MM.1S (cell line): ENCODE measurements at regions not wholly inside any gene's neighbourhood (a gene's known extent, or its start where the extent isn't known, plus 50 kb on each side); places are given as distances from the start of the nearest gene placed in this dataset.

Experiments used
- DNase-seq: peaks from one replicate; pipeline ENCODE4 v3.0.0-alpha.2; 2015
- H2AFZ ChIP-seq: fragments of 300-600 bp; sonication (generic); 2 replicates; pipeline ENCODE4 v1.6.0; 2016; ENCODE audit warnings: antibody characterized with exemption, low read length
- H3F3A ChIP-seq: fragments of 300-600 bp; sonication (generic); 2 replicates; pipeline ENCODE4 v1.6.1; 2016; ENCODE audit warnings: mild to moderate bottlenecking, antibody characterized with exemption, low read length, moderate library complexity, mixed read lengths; ENCODE audit not compliant: insufficient read depth
- H3K27ac ChIP-seq: fragments of 300-600 bp; sonication (generic); 2 replicates; pipeline ENCODE4 v1.5.1; 2016; ENCODE audit warnings: mild to moderate bottlenecking, low read length
- H3K27me3 ChIP-seq: fragments of 300-600 bp; sonication (generic); replicated peaks from 2 replicates; pipeline ENCODE4 v1.6.0; 2016; ENCODE audit warnings: low read length; ENCODE audit not compliant: insufficient read depth
- H3K36me3 ChIP-seq: fragments of 300-600 bp; sonication (generic); replicated peaks from 2 replicates; pipeline ENCODE4 v1.6.1; 2016; ENCODE audit warnings: mild to moderate bottlenecking, low read length, mixed read lengths; ENCODE audit not compliant: insufficient read depth
- H3K4me1 ChIP-seq: fragments of 300-600 bp; sonication (generic); 2 replicates; pipeline ENCODE4 v1.6.1; 2016; ENCODE audit warnings: low read length, mixed read lengths
- H3K4me2 ChIP-seq: fragments of 300-600 bp; sonication (generic); 2 replicates; pipeline ENCODE4 v1.6.0; 2016; ENCODE audit warnings: low read depth, low read length
- H3K4me3 ChIP-seq: fragments of 300-600 bp; sonication (generic); 2 replicates; pipeline ENCODE4 v1.5.1; 2016; ENCODE audit warnings: low read length, mixed read lengths
- H3K79me2 ChIP-seq: fragments of 300-600 bp; sonication (generic); 2 replicates; pipeline ENCODE4 v1.6.1; 2016; ENCODE audit warnings: mixed run types, low read length, mixed read lengths
- H3K9ac ChIP-seq: fragments of 300-600 bp; sonication (generic); 2 replicates; pipeline ENCODE4 v1.6.1; 2016; ENCODE audit warnings: low read length, mixed read lengths
- H3K9me2 ChIP-seq: fragments of 300-600 bp; sonication (generic); replicated peaks from 2 replicates; pipeline ENCODE4 v1.6.1; 2016; ENCODE audit warnings: mild to moderate bottlenecking, low read length, mixed read lengths; ENCODE audit not compliant: insufficient read depth
- H3K9me3 ChIP-seq: fragments of 300-600 bp; sonication (generic); replicated peaks from 2 replicates; pipeline ENCODE4 v1.6.1; 2016; ENCODE audit warnings: mild to moderate bottlenecking, low read length, mixed read lengths; ENCODE audit not compliant: insufficient read depth
- H4K20me1 ChIP-seq: fragments of 300-600 bp; sonication (generic); 2 replicates; pipeline ENCODE4 v1.6.1; 2016; ENCODE audit warnings: mild to moderate bottlenecking, low read length, moderate library complexity, mixed read lengths; ENCODE audit not compliant: insufficient read depth
- EZH2 ChIP-seq: fragments of 300-600 bp; sonication (generic); optimal IDR thresholded peaks from 2 replicates; pipeline ENCODE3; 2017; ENCODE audit warnings: low read depth, mild to moderate bottlenecking, antibody characterized with exemption, low read length, mixed read lengths
- EZH2phosphoT487 ChIP-seq: fragments of 300-600 bp; sonication (generic); IDR thresholded peaks from 2 replicates; pipeline ENCODE4 v1.6.1; 2018; ENCODE audit warnings: antibody characterized with exemption, low read length
- TF ChIP-seq, protein P1 (sequence below): fragments of 300-600 bp; sonication (generic); IDR thresholded peaks from 2 replicates; pipeline ENCODE4 v1.5.1; 2016; ENCODE audit warnings: antibody characterized with exemption, low read length, mixed read lengths

DNA sequence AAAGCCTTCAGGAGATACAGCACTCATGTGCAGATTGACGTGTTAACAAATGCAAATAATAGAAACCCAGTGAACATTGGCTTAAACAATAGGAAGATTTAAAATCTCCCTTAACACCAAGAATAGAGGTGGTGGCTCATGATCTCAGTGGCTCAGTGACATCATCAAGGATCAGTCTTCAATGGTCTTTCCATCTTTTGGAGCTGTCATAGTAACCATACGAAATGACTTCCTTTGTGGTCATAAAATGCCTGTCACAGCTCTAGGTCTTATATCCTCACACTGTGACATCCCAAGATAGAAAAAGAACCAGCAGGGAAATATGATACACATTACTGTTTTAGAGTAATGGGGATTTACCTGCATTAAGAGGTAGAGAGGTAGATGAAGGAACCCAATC, 59.6 kb upstream of the ACKR3 start:
- Histone ChIP-seq H3K4me3 (no peak overlapping the region), H3K27me3 (no peaks in the 10 kb centered on the region), H3K27ac (no peak overlapping the region), H3K9ac (no peak overlapping the region), H3K9me3 (no peaks in the 10 kb centered on the region), H3K9me2 (no peaks in the 10 kb centered on the region), H3F3A (no peaks in the 10 kb centered on the region), H2AFZ (no peak overlapping the region), H3K4me1 (no peaks in the 10 kb centered on the region), H3K79me2 (no peaks in the 10 kb centered on the region), H3K36me3 (no peaks in the 10 kb centered on the region), H3K4me2 (no peak overlapping the region), H4K20me1 (no peaks in the 10 kb centered on the region)
- TF ChIP-seq EZH2 (no peak), EZH2phosphoT487 (no peak)
- TF ChIP-seq, protein P1, sequence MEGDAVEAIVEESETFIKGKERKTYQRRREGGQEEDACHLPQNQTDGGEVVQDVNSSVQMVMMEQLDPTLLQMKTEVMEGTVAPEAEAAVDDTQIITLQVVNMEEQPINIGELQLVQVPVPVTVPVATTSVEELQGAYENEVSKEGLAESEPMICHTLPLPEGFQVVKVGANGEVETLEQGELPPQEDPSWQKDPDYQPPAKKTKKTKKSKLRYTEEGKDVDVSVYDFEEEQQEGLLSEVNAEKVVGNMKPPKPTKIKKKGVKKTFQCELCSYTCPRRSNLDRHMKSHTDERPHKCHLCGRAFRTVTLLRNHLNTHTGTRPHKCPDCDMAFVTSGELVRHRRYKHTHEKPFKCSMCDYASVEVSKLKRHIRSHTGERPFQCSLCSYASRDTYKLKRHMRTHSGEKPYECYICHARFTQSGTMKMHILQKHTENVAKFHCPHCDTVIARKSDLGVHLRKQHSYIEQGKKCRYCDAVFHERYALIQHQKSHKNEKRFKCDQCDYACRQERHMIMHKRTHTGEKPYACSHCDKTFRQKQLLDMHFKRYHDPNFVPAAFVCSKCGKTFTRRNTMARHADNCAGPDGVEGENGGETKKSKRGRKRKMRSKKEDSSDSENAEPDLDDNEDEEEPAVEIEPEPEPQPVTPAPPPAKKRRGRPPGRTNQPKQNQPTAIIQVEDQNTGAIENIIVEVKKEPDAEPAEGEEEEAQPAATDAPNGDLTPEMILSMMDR, result no peak
- no peak for DNase-seq

DNA sequence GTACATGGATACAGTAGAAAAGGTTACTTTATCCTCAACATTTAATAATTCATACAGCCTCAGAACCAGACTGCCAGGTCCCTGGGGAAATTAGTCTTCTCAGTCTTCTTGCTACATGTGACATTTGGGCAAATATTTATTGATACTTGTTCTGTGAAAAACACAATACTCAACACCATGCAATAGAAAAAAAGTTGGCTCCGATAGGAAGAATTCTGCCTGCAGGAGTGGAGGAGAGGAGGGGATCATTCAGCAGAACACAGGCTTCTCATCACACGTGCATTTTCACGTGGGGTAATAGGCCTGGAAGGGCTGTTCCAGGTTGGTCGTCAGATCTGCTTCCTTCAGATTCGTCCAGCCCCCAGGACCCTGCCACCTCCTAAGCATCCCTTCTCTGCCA, 58.4 kb upstream of the ACKR3 start:
- DNase-seq, result no peak
- Histone ChIP-seq H3K27ac (no peak overlapping the region), H3K36me3 (no peaks in the 10 kb centered on the region), H3K79me2 (no peaks in the 10 kb centered on the region), H3K9me3 (no peaks in the 10 kb centered on the region), H4K20me1 (no peaks in the 10 kb centered on the region), H3K4me1 (no peaks in the 10 kb centered on the region), H3K9ac (no peak overlapping the region), H3K27me3 (no peaks in the 10 kb centered on the region), H3F3A (no peaks in the 10 kb centered on the region), H2AFZ (no peak overlapping the region), H3K4me2 (no peak overlapping the region), H3K9me2 (no peaks in the 10 kb centered on the region), H3K4me3 (no peak overlapping the region)
- TF ChIP-seq EZH2, result no peak

DNA sequence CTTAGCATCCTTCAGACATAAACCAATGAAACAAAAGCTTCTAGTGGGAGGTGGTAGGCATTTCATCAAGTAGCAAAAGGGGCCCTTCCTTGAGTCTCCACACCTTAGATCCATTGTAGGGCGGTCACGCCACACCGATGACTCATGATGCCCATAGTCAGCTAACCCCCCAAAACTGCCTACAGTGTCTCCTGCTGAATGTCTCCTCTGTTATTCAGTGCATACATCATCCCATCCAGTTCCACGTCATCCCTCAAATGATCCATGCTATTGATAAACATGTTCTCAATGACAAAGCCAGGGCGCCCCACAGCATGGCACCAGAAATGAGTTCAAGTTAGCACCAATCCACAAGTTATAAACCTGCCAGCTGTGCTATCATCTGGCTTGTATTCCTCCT, 57.4 kb upstream of the ACKR3 start:
- Histone ChIP-seq H3K79me2 (no peaks in the 10 kb centered on the region), H3K4me1 (no peaks in the 10 kb centered on the region), H3K27ac (no peak overlapping the region), H3K36me3 (no peaks in the 10 kb centered on the region), H3K4me3 (no peak overlapping the region), H2AFZ (no peak overlapping the region), H3K27me3 (no peaks in the 10 kb centered on the region), H4K20me1 (no peaks in the 10 kb centered on the region), H3K9me3 (no peaks in the 10 kb centered on the region), H3K9ac (no peak overlapping the region), H3K4me2 (no peak overlapping the region), H3K9me2 (no peaks in the 10 kb centered on the region), H3F3A (no peaks in the 10 kb centered on the region)
- DNase-seq, result no peak
- no peak for TF ChIP-seq EZH2phosphoT487

DNA sequence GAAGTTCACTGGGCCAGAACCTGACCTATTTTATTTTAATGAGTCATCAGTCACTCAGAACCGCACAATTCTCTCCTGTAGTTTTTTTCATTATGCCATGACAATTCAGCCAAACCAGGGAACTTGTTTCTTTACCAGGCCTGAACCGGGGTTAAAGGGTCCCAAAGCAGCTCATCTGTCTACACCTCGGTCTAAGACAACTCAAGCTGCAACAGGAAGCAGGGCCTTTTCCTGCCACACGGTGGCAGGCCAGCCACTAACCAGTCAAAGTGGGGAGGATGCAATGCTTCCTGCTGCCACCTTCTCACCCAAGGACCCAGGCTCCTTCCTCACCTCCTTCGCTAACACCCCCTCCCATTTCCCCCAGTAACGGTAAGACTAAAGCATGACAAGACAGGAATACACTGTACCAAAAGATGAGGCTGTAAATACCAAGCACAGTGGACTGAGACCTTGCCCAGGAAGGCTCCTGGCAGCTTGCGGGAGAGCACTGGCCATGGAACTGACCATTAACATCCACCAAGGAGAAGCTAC, 56.7 kb upstream of the ACKR3 start:
- TF ChIP-seq EZH2, result no peak
- TF ChIP-seq, protein P1, result peak; percentile 71
- H3K79me2 ChIP-seq, result no peaks in the 10 kb centered on the region
- no peaks in the 10 kb centered on the region for H3K4me1 ChIP-seq
- no peak overlapping the region for H3K9ac ChIP-seq
- H3K4me2 ChIP-seq, result no peak overlapping the region
- H4K20me1 ChIP-seq, result no peaks in the 10 kb centered on the region
- H3K4me3 ChIP-seq, result no peak overlapping the region
- H3K9me3 ChIP-seq, result no peaks in the 10 kb centered on the region
- H3K27ac ChIP-seq, result no peak overlapping the region
- H3F3A ChIP-seq, result no peaks in the 10 kb centered on the region
- no peaks in the 10 kb centered on the region for H3K36me3 ChIP-seq
- DNase-seq, result peak; percentile 52
- H3K27me3 ChIP-seq, result no peaks in the 10 kb centered on the region
- 0 out of 2 replicates have a peak overlapping the region, but pooled peaks have one; percentile 45 for H2AFZ ChIP-seq
- no peaks in the 10 kb centered on the region for H3K9me2 ChIP-seq
